Gastrocnemius medialis (tissue), 4 donors: ENCODE measurements at regions not wholly inside any gene's neighbourhood (a gene's known extent, or its start where the extent isn't known, plus 50 kb on each side); places are given as distances from the start of the nearest gene placed in this dataset.

Source experiments
- CTCF ChIP-seq, 5 experiments: fragments of 450-650 bp in 3 of 5; fragments of 200-600 bp in 2 of 5; sonication (generic) in 2 of 5; IDR thresholded peaks in 4 of 5; conservative IDR thresholded peaks in 1 of 5; 1 replicate in 4 of 5; 2 replicates in 1 of 5; pipeline ENCODE4 v1.5.1; 2016 to 2019; ENCODE audit warnings: antibody characterized with exemption in 5 of 5, mild to moderate bottlenecking in 3 of 5, moderate library complexity in 3 of 5
- POLR2A ChIP-seq, 2 donors: fragments of 450-650 bp; IDR thresholded peaks; one replicate each; pipeline ENCODE4 v1.6.1; 2017; ENCODE audit warnings: antibody characterized with exemption in 2 of 2, mild to moderate bottlenecking in 2 of 2, moderate library complexity in 2 of 2

GRCh38 chr5:60092671-60093422, 199.3 kb upstream of the PDE4D start:
- TF ChIP-seq CTCF (IDR thresholded peaks at IDR 0.05 in 4 of 5, conservative IDR thresholded peaks at IDR 0.05 in 1 of 5) (no peak), POLR2A (IDR thresholded peaks at IDR 0.05) (no peak)
